ENCODE measurements at regions not wholly inside any gene's neighbourhood (a gene's known extent, or its start where the extent isn't known, plus 50 kb on each side); places are given as distances from the start of the nearest gene placed in this dataset.

DNA sequence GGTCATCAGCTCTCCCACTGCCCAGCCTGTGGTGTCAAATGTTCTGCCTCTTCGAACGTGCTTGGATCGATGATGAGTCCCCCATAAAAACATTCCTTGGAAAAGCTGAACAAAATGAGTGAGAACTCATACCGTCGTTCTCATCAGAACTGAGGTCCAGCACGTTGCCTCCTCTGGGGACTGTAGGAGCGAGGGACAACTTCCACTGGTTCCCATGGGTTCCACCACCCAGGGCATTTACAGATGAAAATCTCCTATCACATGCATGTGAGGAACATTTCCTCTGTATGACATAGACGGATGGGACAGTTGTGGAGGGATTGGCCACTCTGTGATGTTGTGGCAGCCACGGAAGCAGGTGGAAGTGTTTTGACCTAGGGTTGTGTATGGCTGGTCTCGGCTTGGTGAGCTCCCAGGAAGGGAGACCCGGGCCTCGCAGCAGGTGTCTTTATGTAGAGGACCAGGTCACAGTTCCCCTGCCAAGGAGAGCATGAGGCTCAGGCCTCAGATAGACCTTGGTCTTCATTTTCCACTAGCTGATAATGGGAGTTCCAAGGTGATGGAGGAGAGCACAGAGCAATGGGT, 113.0 kb downstream of the SNRPN start:
- TF ChIP-seq NFRKB (IDR thresholded peaks at IDR 0.05) = no peak
- TF ChIP-seq L3MBTL2 (conservative IDR thresholded peaks at IDR 0.05) = no peak
- no peak for TF ChIP-seq SP1 (IDR thresholded peaks at IDR 0.05)
- no peak for TF ChIP-seq TARDBP (IDR thresholded peaks at IDR 0.05)
- no peak for TF ChIP-seq ELF4 (IDR thresholded peaks at IDR 0.05)
- no peak for TF ChIP-seq FOXK2 (IDR thresholded peaks at IDR 0.05)
- TF ChIP-seq, protein P1, sequence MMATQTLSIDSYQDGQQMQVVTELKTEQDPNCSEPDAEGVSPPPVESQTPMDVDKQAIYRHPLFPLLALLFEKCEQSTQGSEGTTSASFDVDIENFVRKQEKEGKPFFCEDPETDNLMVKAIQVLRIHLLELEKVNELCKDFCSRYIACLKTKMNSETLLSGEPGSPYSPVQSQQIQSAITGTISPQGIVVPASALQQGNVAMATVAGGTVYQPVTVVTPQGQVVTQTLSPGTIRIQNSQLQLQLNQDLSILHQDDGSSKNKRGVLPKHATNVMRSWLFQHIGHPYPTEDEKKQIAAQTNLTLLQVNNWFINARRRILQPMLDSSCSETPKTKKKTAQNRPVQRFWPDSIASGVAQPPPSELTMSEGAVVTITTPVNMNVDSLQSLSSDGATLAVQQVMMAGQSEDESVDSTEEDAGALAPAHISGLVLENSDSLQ (IDR thresholded peaks at IDR 0.05) = no peak
- TF ChIP-seq ZNF384 (IDR thresholded peaks at IDR 0.05) = no peak
- TF ChIP-seq LEF1 (IDR thresholded peaks at IDR 0.05; ENCODE audit: borderline replicate concordance) = no peak
- TF ChIP-seq BHLHE40 (IDR thresholded peaks at IDR 0.05; ENCODE audit: borderline replicate concordance) = no peak
- TF ChIP-seq FOXM1 (IDR thresholded peaks at IDR 0.05; ENCODE audit: borderline replicate concordance) = no peak
- TF ChIP-seq FOXA1 (IDR thresholded peaks at IDR 0.05) = no peak
- no peak for TF ChIP-seq CTBP1 (IDR thresholded peaks at IDR 0.05; ENCODE audit: borderline replicate concordance)
- TF ChIP-seq ARNT (IDR thresholded peaks at IDR 0.05) = no peak
- TF ChIP-seq SUZ12 (IDR thresholded peaks at IDR 0.05) = no peak
- no peak for TF ChIP-seq HDGF (IDR thresholded peaks at IDR 0.05; ENCODE audit: borderline replicate concordance)
- no peak for DNase-seq (ENCODE audit: extremely low spot score)
- ChIA-PET CTCF (no interaction called here), POLR2A (no interaction called here)

GRCh38 chr15:25068696-25069095, 113.9 kb downstream of the SNRPN start:
- ChIA-PET POLR2A (no interaction called here), CTCF (no interaction called here)
- DNase-seq (ENCODE audit: extremely low spot score) = no peak
- no peak for TF ChIP-seq NFRKB (IDR thresholded peaks at IDR 0.05)

- POLR2A ChIA-PET = no interaction called here
- TF ChIP-seq CTBP1 (IDR thresholded peaks at IDR 0.05; ENCODE audit: borderline replicate concordance) (no peak), BHLHE40 (IDR thresholded peaks at IDR 0.05; ENCODE audit: borderline replicate concordance) (no peak), ZNF384 (IDR thresholded peaks at IDR 0.05) (no peak), LEF1 (IDR thresholded peaks at IDR 0.05; ENCODE audit: borderline replicate concordance) (no peak), FOXK2 (IDR thresholded peaks at IDR 0.05) (no peak), L3MBTL2 (conservative IDR thresholded peaks at IDR 0.05) (no peak), FOXA1 (IDR thresholded peaks at IDR 0.05) (no peak), NFRKB (IDR thresholded peaks at IDR 0.05) (no peak), SP1 (IDR thresholded peaks at IDR 0.05) (no peak), TARDBP (IDR thresholded peaks at IDR 0.05) (no peak), FOXM1 (IDR thresholded peaks at IDR 0.05; ENCODE audit: borderline replicate concordance) (no peak), SUZ12 (IDR thresholded peaks at IDR 0.05) (no peak), ELF4 (IDR thresholded peaks at IDR 0.05) (no peak), HDGF (IDR thresholded peaks at IDR 0.05; ENCODE audit: borderline replicate concordance) (no peak), ARNT (IDR thresholded peaks at IDR 0.05) (no peak)
- TF ChIP-seq, protein P1 (IDR thresholded peaks at IDR 0.05) = no peak
- DNase-seq (ENCODE audit: extremely low spot score) = no peak
- CTCF ChIA-PET = no interaction called here
These were observed 115.7 kb downstream of the SNRPN start for GRCh38 chr15:25070353-25070963.

- no peak for DNase-seq (ENCODE audit: extremely low spot score)
- no peak for TF ChIP-seq L3MBTL2 (conservative IDR thresholded peaks at IDR 0.05)
- TF ChIP-seq ARNT (IDR thresholded peaks at IDR 0.05) = no peak
- no peak for TF ChIP-seq HDGF (IDR thresholded peaks at IDR 0.05; ENCODE audit: borderline replicate concordance)
- no peak for TF ChIP-seq ELF4 (IDR thresholded peaks at IDR 0.05)
- TF ChIP-seq SUZ12 (IDR thresholded peaks at IDR 0.05) = no peak
- TF ChIP-seq SP1 (IDR thresholded peaks at IDR 0.05) = no peak
- no peak for TF ChIP-seq FOXM1 (IDR thresholded peaks at IDR 0.05; ENCODE audit: borderline replicate concordance)
- TF ChIP-seq, protein P1 (IDR thresholded peaks at IDR 0.05) = no peak
- ChIA-PET CTCF (no interaction called here), POLR2A (no interaction called here)
These were observed 118.2 kb downstream of the SNRPN start for GRCh38 chr15:25072857-25073476.

DNA sequence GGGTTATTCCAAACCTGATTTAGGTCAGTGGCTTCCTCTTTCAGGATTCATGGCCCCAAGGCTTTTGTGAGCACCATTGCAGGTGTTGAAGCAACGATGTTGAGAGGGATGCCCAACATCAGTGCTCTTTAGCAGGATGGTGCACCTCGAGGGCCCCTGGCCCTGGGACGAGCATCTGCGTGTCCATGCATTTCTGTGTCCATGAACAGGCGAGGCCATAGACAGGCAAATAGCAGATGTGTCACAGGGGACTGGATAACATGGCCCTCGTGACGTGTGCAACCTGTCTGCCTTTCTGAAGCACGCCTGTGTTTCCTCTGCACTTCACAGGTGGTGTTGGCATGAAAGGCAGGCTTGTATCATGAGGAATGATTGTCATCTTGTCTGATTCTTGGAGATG, 132.3 kb downstream of the SNRPN start:
- TF ChIP-seq HDGF (IDR thresholded peaks at IDR 0.05; ENCODE audit: borderline replicate concordance) = no peak
- no peak for TF ChIP-seq SP1 (IDR thresholded peaks at IDR 0.05)
- ChIA-PET POLR2A (no interaction called here), CTCF (no interaction called here)
- no peak for DNase-seq (ENCODE audit: extremely low spot score)

DNA sequence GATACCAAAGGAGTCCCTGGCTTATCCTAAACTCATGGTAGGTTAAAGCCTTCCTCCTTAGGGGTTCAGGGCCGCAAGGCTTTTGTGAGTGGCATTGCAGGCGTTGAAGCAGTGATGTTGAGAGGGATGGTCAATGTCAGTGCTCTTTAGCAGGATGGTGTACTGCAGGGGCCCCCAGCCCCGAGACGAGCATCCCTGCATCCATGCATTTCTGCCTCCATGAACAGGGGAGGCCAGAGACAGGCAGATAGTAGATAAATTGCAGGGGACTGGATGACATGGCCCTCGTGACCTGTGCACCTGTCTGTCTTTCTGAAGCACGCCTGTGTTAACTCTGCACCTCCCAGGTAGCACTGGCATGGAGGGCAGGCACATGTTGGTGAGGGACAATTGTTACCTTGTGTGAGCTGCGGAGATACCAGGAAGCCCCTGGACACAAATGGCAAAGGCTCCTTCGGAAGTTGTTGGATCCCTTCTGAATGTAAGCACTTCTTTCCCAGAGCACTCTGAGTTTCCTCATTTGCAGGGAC, 133.5 kb downstream of the SNRPN start:
- ChIA-PET CTCF (no interaction called here), POLR2A (no interaction called here)
- DNase-seq (ENCODE audit: extremely low spot score) = no peak
- no peak for TF ChIP-seq BHLHE40 (IDR thresholded peaks at IDR 0.05; ENCODE audit: borderline replicate concordance)
- no peak for TF ChIP-seq FOXK2 (IDR thresholded peaks at IDR 0.05)
- TF ChIP-seq, protein P1 (IDR thresholded peaks at IDR 0.05) = no peak
- TF ChIP-seq TARDBP (IDR thresholded peaks at IDR 0.05) = no peak
- no peak for TF ChIP-seq HDGF (IDR thresholded peaks at IDR 0.05; ENCODE audit: borderline replicate concordance)
- TF ChIP-seq ZNF384 (IDR thresholded peaks at IDR 0.05) = no peak
